GM13977 (cell line): ENCODE measurements at regions not wholly inside any gene's neighbourhood (a gene's known extent, or its start where the extent isn't known, plus 50 kb on each side); places are given as distances from the start of the nearest gene placed in this dataset.

Experiments
- DNase-seq: peaks from one replicate; pipeline ENCODE4 v3.0.0; 2012; ENCODE audit warnings: low spot score
- in situ Hi-C: fragments of 300-500 bp; cut with MboI; formaldehyde crosslinking; loops from one replicate; pipeline ENCODE4 v1.12.0; 2022; ENCODE audit warnings: low sequenced_read_pairs, low pct_unique_long_range_greater_than_20kb, mixed read lengths, inconsistent platforms; ENCODE audit not compliant: unreplicated experiment
- TF ChIP-seq, protein P1 (sequence below): IDR thresholded peaks from 2 replicates; pipeline ENCODE4 v1.5.1; 2012; ENCODE audit warnings: mild to moderate bottlenecking, control low read depth; ENCODE audit not compliant: insufficient read depth; ENCODE audit errors: extremely low read depth, missing control alignments

DNA sequence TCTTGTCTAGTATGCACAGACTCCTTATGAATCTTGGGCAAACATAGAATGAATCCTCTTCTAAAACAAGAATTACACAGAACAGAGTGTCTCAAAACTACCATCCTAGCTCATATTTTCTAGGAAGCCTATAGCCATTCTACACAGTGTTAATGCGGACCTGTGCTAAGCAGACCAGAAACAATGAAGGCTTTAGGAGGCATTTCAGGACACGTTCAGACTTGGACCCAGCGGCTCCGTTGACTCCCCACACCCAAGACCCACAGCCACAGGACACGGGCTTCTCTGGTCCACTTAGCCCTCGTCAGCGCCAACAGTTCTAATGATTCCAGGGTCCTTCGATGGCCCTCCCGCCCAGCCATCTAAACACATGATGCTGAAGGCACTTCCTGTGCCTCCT is 182.2 kb downstream of the BCL11A start:
- in situ Hi-C loops: no loop called here
- TF ChIP-seq, protein P1, sequence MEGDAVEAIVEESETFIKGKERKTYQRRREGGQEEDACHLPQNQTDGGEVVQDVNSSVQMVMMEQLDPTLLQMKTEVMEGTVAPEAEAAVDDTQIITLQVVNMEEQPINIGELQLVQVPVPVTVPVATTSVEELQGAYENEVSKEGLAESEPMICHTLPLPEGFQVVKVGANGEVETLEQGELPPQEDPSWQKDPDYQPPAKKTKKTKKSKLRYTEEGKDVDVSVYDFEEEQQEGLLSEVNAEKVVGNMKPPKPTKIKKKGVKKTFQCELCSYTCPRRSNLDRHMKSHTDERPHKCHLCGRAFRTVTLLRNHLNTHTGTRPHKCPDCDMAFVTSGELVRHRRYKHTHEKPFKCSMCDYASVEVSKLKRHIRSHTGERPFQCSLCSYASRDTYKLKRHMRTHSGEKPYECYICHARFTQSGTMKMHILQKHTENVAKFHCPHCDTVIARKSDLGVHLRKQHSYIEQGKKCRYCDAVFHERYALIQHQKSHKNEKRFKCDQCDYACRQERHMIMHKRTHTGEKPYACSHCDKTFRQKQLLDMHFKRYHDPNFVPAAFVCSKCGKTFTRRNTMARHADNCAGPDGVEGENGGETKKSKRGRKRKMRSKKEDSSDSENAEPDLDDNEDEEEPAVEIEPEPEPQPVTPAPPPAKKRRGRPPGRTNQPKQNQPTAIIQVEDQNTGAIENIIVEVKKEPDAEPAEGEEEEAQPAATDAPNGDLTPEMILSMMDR: no peak
- no peak for DNase-seq

DNA sequence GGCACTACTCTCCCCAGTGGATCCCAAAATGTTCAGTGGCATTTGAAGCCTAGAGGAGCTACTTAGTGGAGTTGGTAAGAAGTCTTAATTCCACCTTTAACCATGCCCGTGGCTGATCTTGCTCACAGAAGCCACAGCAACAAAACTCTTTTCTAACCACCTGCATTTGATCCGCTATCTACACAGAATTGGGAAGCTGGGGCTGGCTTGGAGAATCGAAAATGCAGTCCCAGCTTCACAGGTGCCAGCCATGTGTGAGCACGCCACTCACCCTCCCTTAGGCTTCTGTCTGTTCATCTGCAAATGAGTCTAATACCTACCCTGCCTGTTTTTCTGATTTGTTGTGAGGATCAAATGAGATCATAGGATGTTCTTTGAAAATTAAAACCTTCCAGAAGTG is 182.6 kb downstream of the BCL11A start:
- in situ Hi-C loops: no loop called here
- no peak for DNase-seq
- TF ChIP-seq, protein P1: no peak

GRCh38 chr2:60368456-60368855 is 185.0 kb downstream of the BCL11A start:
- TF ChIP-seq, protein P1: no peak
- no peak for DNase-seq
- in situ Hi-C loops: no loop called here

- in situ Hi-C loops: no loop called here
- TF ChIP-seq, protein P1: no peak
- DNase-seq: no peak
Observed at GRCh38 chr2:60366135-60366712, 187.2 kb downstream of the BCL11A start.

DNA sequence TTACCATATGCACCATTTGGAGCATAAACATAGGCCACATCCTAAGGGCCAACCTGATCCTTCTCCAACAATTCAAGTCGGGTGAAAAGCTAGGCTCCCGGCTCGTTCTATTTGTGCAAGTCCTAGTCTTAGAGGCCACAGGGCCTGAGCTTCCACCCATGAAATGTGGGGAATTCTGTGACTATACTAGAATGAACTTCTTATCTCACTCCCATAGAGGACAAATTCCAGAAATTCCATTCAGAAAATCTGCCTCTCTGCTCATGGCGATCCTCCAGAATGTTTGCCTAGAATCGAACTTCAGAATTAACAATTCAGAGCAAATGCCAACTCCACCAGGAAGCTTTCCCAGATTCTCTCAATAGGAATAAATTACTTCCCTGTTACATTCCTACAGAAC is 187.9 kb downstream of the BCL11A start:
- no peak for DNase-seq
- in situ Hi-C loops: no loop called here

DNA sequence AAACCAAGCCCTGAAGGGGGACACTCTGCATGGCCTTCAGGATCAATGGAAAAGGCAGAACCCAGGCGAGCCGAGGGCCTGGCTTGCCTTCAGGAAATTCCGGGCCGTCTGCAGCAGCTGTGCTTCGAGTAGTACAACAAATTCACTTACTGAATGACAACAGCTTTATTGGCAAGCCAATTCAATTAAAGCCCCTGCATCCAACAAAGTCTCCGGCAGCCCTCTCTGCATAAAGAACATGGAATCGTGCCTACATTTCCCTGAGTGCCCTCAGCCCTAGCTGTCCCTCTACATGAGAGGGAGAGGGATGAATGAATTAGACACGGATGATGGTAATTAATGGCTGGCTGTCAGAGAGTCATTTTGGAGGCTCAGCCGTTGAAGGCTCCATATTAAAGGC is 189.0 kb downstream of the BCL11A start:
- no peak for DNase-seq
- in situ Hi-C loops: no loop called here
- TF ChIP-seq, protein P1: no peak

More for the DNA sequence above, 187.9 kb downstream of the BCL11A start:
- TF ChIP-seq, protein P1: no peak
